Right atrium auricular region (tissue), 2 donors: ENCODE measurements at regions not wholly inside any gene's neighbourhood (a gene's known extent, or its start where the extent isn't known, plus 50 kb on each side); places are given as distances from the start of the nearest gene placed in this dataset.

Experiments used
- DNase-seq: peaks from one replicate; pipeline ENCODE4 v3.0.0-alpha.2; 2019; ENCODE audit warnings: low spot score
- H3K27ac ChIP-seq, 2 donors: fragments of 200-600 bp; sonication (generic); 1 replicate in 1 of 2; 2 replicates in 1 of 2; pipeline ENCODE4 v1.5.1; 2016 to 2019
- H3K27me3 ChIP-seq, 2 donors: fragments of 200-600 bp; sonication (generic); one replicate each; pipeline versions ENCODE4 v1.5.1 to v1.6.0; 2017 to 2019
- H3K36me3 ChIP-seq: fragments of 200-600 bp; sonication (generic); one replicate; pipeline ENCODE4 v1.5.1; 2016
- H3K4me1 ChIP-seq, 2 donors: fragments of 200-600 bp; sonication (generic); one replicate each; pipeline versions ENCODE4 v1.5.1 to v1.6.0; 2017 to 2019
- H3K4me3 ChIP-seq, 2 donors: fragments of 200-600 bp; sonication (generic); 1 replicate in 1 of 2; 2 replicates in 1 of 2; pipeline ENCODE4 v1.5.1; 2017 to 2019; ENCODE audit warnings: mild to moderate bottlenecking in 1 of 2, moderate library complexity in 1 of 2
- H3K9me3 ChIP-seq, 2 donors: fragments of 200-600 bp; sonication (generic); one replicate each; pipeline ENCODE4 v1.5.1; 2019
- TF ChIP-seq, protein P1 (sequence below), 2 donors: fragments of 200-600 bp; sonication (generic); IDR thresholded peaks; one replicate each; pipeline ENCODE4 v1.5.1; 2019; ENCODE audit warnings: antibody characterized with exemption in 2 of 2

- H3K36me3 ChIP-seq, result no peaks in the 10 kb centered on the region
- no peak overlapping the region for H3K4me3 ChIP-seq
- H3K9me3 ChIP-seq, result no peaks in the 10 kb centered on the region
- H3K27me3 ChIP-seq, result no peaks in the 10 kb centered on the region
- no peaks in the 10 kb centered on the region for H3K4me1 ChIP-seq
- H3K27ac ChIP-seq, result no peak overlapping the region
- DNase-seq, result no peak
- TF ChIP-seq, protein P1, sequence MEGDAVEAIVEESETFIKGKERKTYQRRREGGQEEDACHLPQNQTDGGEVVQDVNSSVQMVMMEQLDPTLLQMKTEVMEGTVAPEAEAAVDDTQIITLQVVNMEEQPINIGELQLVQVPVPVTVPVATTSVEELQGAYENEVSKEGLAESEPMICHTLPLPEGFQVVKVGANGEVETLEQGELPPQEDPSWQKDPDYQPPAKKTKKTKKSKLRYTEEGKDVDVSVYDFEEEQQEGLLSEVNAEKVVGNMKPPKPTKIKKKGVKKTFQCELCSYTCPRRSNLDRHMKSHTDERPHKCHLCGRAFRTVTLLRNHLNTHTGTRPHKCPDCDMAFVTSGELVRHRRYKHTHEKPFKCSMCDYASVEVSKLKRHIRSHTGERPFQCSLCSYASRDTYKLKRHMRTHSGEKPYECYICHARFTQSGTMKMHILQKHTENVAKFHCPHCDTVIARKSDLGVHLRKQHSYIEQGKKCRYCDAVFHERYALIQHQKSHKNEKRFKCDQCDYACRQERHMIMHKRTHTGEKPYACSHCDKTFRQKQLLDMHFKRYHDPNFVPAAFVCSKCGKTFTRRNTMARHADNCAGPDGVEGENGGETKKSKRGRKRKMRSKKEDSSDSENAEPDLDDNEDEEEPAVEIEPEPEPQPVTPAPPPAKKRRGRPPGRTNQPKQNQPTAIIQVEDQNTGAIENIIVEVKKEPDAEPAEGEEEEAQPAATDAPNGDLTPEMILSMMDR (IDR thresholded peaks at IDR 0.05), result no peak
These were observed 634.7 kb upstream of the BOD1L1 start for GRCh38 chr4:14262221-14262620.

DNA sequence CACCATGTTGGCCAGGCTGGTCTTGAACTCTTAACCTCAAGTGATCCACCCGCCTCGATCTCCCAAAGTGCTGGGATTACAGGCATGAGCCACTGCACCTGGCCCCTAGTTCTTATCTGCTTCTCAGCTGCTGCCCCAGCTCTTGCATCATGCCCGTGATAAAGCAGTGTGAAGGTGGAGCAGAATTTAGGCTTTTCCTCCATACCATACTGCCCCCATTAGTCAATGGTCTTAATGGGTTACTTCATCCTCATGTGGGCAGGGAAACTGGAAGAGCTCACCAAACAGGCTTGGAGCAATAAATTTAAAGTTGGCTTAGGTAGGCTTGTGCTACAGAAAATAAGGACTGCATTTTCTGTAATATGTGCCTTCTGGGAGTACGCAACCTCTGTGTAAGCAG is 636.9 kb upstream of the BOD1L1 start:
- H3K4me1 ChIP-seq, result no peaks in the 10 kb centered on the region
- H3K4me3 ChIP-seq, result no peak overlapping the region
- TF ChIP-seq, protein P1 (IDR thresholded peaks at IDR 0.05), result no peak
- no peak overlapping the region for H3K27ac ChIP-seq
- H3K27me3 ChIP-seq, result no peaks in the 10 kb centered on the region
- no peaks in the 10 kb centered on the region for H3K36me3 ChIP-seq
- H3K9me3 ChIP-seq, result no peaks in the 10 kb centered on the region
- no peak for DNase-seq

GRCh38 chr4:14265651-14266050 is 638.1 kb upstream of the BOD1L1 start:
- DNase-seq, result no peak
- Histone ChIP-seq H3K9me3 (no peaks in the 10 kb centered on the region), H3K36me3 (no peaks in the 10 kb centered on the region), H3K27me3 (no peaks in the 10 kb centered on the region), H3K27ac (no peak overlapping the region), H3K4me3 (no peak overlapping the region), H3K4me1 (no peaks in the 10 kb centered on the region)
- TF ChIP-seq, protein P1 (IDR thresholded peaks at IDR 0.05), result no peak

- H3K27me3 ChIP-seq, result no peaks in the 10 kb centered on the region
- TF ChIP-seq, protein P1 (IDR thresholded peaks at IDR 0.05), result no peak
- no peak for DNase-seq
- no peaks in the 10 kb centered on the region for H3K9me3 ChIP-seq
- no peak overlapping the region for H3K27ac ChIP-seq
- no peak overlapping the region for H3K4me3 ChIP-seq
- no peaks in the 10 kb centered on the region for H3K36me3 ChIP-seq
- H3K4me1 ChIP-seq, result no peaks in the 10 kb centered on the region
These were observed 640.0 kb upstream of the BOD1L1 start for GRCh38 chr4:14267373-14268060.

DNA sequence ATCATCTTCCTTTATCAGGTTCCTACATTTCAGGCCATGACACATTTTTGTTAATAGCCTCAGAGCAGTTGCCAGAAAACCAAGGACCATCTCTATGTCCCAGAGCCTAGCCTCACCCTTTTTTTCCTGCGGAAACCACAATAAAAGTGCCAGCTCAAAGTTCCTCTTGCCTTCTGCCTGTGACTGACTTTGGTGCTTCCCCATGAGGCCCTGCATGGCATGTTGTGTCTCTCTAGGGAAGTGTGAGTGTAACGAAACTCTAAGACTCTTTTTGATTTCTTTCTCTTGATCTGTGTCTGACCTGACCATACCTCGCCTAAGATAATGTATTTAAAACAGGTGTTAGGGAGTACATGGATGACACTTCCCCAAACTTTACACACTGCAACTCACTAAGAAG is 642.3 kb upstream of the BOD1L1 start:
- no peak overlapping the region for H3K27ac ChIP-seq
- TF ChIP-seq, protein P1 (IDR thresholded peaks at IDR 0.05), result no peak
- DNase-seq, result no peak
- no peaks in the 10 kb centered on the region for H3K9me3 ChIP-seq
- no peaks in the 10 kb centered on the region for H3K4me1 ChIP-seq
- no peaks in the 10 kb centered on the region for H3K36me3 ChIP-seq
- no peaks in the 10 kb centered on the region for H3K27me3 ChIP-seq
- no peak overlapping the region for H3K4me3 ChIP-seq

DNA sequence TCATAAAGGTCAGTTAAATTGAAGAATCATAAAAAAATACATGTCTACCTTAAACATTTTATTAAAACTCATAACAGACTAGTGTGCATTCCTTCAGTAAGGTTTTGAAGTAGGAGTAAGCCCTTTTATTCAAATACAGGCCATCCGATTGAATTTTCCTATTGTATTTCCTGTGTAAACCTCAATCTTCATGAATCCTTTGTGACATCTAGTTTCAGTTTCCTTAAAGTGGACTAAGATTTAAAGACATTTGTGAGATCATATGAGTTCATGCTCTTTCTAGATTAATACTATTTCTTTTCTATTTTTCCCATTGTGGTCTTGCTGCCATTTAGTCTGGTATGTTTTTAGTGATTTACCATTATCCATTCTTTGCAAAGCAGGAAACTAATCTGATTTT is 644.7 kb upstream of the BOD1L1 start:
- TF ChIP-seq, protein P1 (IDR thresholded peaks at IDR 0.05), result no peak
- Histone ChIP-seq H3K36me3 (no peaks in the 10 kb centered on the region), H3K27ac (no peak overlapping the region), H3K4me1 (no peaks in the 10 kb centered on the region), H3K4me3 (no peak overlapping the region), H3K9me3 (no peaks in the 10 kb centered on the region), H3K27me3 (no peaks in the 10 kb centered on the region)
- DNase-seq, result no peak
